Suppressor macrophage treated with lipopolysaccharide for 1 hour (primary cell): ENCODE measurements at regions not wholly inside any gene's neighbourhood (a gene's known extent, or its start where the extent isn't known, plus 50 kb on each side); places are given as distances from the start of the nearest gene placed in this dataset.

Source experiments
- DNase-seq, 3 donors: peaks; one replicate each; pipeline ENCODE4 v3.0.0-alpha.2; 2020 to 2022

DNA sequence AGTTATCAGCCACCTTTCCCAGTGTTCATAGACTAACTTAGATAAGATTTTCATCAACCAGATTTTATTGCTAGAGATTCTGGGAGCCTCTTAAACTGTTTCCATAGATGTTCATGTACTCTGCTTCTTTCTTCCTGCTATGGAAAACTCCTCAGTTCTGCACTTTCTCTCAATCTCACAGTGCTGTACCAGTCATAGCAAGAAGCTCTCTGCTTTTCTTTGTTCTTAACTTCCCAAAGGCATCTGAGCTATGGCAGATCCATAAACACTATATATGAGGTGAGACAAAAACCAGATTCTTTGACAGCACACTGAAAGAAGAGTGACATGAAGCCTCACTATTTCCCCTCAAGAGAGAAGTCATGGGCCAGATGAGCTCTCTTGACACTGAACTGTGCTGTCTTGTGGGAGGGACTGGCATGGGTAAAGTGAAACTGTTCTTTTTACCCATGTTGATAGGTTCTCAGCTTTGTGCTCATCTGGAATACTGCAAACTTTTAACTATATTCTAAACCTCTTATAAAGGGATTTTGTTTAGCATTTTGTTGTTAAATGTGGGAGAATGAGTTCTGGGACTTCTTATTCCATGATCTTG is 64.2 kb upstream of the LYPLAL1 start:
- no peak for DNase-seq

DNA sequence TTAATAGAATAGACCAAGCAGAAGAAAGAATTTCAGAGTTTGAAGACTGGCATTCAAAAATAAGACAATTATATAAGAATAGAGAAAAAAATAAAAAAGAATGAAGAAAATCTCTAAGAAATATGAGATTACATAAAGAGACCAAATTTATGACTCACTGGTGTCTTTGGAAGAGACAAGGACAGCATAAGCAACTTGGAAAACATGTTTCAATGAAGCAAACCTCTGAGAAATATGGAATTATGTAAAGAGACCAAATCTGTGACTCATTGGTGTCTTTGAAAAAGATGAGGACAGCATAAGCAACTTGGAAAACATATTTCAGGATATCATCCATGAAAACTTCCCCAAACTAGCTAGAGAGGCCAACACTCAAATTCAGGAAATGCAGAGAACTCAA is 60.4 kb upstream of the LYPLAL1 start:
- peak in 2 of 3 donors; percentile 31 to 32 for DNase-seq

- DNase-seq = no peak
These were observed 59.7 kb upstream of the LYPLAL1 start for GRCh38 chr1:219114014-219114413.

DNA sequence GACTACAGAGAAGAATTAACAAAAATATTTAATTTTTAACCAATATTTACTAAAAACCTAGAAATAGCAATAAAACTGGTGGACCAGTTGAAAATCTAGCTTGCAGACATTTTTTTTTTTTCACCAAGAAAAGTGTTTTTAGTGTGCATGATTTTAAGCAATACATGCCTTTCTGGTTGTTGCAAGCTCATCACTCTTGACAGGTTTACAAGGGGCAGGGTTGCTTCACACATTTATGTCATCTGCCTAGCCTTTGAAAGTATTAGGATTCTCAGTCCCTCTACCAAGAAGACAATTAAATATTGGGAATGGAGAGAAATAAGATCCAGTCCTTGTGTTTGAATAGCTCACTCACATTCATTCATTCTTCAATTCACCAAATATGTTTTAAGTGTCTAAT is 53.8 kb upstream of the LYPLAL1 start:
- DNase-seq = no peak

DNA sequence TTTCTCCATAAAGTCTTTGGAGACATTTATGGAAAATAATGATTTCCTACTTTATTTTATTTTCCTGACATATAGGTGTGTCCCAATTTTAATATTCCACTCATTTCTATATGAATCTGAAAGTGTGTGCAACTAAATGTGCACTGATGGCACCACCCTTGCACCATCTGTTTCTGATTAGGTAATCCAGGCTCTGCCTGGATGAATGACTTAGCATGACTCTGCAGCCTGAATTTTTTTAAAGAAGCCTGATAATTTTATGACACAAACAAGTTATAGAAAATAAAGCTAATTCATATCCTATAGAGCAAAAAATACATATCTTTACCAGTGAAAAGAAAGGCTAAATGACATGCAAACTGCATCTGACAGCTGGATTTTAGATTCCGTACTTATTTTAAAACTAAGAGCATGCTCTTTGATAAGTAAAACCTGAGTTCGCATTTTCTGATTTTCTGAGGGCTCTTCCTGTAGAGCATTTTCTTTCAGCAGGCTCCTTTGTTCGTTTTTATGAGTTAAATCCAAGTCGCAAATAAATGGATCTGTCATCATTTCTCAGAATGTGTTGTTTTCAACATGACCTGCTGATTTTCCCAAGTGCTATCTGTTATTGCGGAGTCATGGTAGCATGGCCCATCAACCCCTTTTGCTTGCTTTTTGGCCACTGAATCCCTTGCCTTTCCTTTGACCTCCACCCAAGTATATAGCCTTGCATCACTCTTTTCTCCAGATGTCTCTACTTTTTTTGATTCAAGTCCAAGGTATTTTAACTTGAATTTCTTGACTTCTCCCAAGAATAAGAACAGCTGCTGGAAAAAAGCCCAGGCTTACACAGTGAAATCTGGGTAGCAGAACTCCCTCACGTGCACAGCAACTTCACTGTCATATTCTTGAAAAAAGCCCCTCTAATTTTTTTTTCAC is 52.8 kb upstream of the LYPLAL1 start:
- peak; percentile 47 to 63 (median 54) for DNase-seq

- DNase-seq = no peak
These were observed 52.0 kb upstream of the LYPLAL1 start for GRCh38 chr1:219121679-219122078.

GRCh38 chr1:219123036-219123435 is 50.6 kb upstream of the LYPLAL1 start:
- peak; percentile 14 to 21 (median 19) for DNase-seq
